Myocyte (in vitro differentiated cells): ENCODE measurements at regions not wholly inside any gene's neighbourhood (a gene's known extent, or its start where the extent isn't known, plus 50 kb on each side); places are given as distances from the start of the nearest gene placed in this dataset.
"Not testable (repeated sequence)": the region's sequence is repeated elsewhere in the genome, so short reads cannot be mapped to it uniquely, and the experiment has no call there.

Source experiments
- DNase-seq: peaks from one replicate; pipeline ENCODE4 v3.0.0-alpha.2; 2012; ENCODE audit warnings: low read depth

- DNase-seq, result no peak
Measured at GRCh38 chr13:88217372-88217771, 546.2 kb downstream of the SLITRK5 start.

- no peak for DNase-seq
Measured at GRCh38 chr13:88217883-88218282, 546.7 kb downstream of the SLITRK5 start.

- DNase-seq, result no peak
Measured at GRCh38 chr13:88223958-88224357, 552.8 kb downstream of the SLITRK5 start.

GRCh38 chr13:88235441-88235840, 564.3 kb downstream of the SLITRK5 start:
- no peak for DNase-seq

GRCh38 chr13:88246239-88246638, 575.1 kb downstream of the SLITRK5 start:
- no peak for DNase-seq

GRCh38 chr13:88248393-88248792, 577.2 kb downstream of the SLITRK5 start:
- no peak for DNase-seq

GRCh38 chr13:88257706-88258105, 586.5 kb downstream of the SLITRK5 start:
- no peak for DNase-seq

- no peak for DNase-seq
Measured at GRCh38 chr13:88263808-88264207, 592.6 kb downstream of the SLITRK5 start.

GRCh38 chr13:88281841-88282240, 610.7 kb downstream of the SLITRK5 start:
- no peak for DNase-seq

- DNase-seq, result no peak
Measured at GRCh38 chr13:88285329-88285728, 614.2 kb downstream of the SLITRK5 start.

GRCh38 chr13:88288326-88288725, 617.2 kb downstream of the SLITRK5 start:
- no peak for DNase-seq

- not testable (repeated sequence) for DNase-seq
Measured at GRCh38 chr13:88291731-88292130, 620.6 kb downstream of the SLITRK5 start.

GRCh38 chr13:88294368-88294767, 623.2 kb downstream of the SLITRK5 start:
- no peak for DNase-seq

- DNase-seq, result no peak
Measured at GRCh38 chr13:88303157-88303556, 632.0 kb downstream of the SLITRK5 start.

GRCh38 chr13:88303605-88304004, 632.4 kb downstream of the SLITRK5 start:
- DNase-seq, result no peak

GRCh38 chr13:88314496-88314895, 643.3 kb downstream of the SLITRK5 start:
- DNase-seq, result no peak

GRCh38 chr13:88329066-88329465, 657.9 kb downstream of the SLITRK5 start:
- DNase-seq, result no peak

GRCh38 chr13:88339271-88339741, 668.1 kb downstream of the SLITRK5 start:
- no peak for DNase-seq

- DNase-seq, result no peak
Measured at GRCh38 chr13:88345171-88345847, 674.1 kb downstream of the SLITRK5 start.

GRCh38 chr13:88360761-88361160, 689.6 kb downstream of the SLITRK5 start:
- DNase-seq, result no peak

- no peak for DNase-seq
Measured at GRCh38 chr13:88369866-88370265, 698.7 kb downstream of the SLITRK5 start.

- no peak for DNase-seq
Measured at GRCh38 chr13:88376760-88377388, 705.7 kb downstream of the SLITRK5 start.

- DNase-seq, result no peak
Measured at GRCh38 chr13:88377852-88378251, 706.7 kb downstream of the SLITRK5 start.
